Renal cortex interstitium (tissue), 11 donors: ENCODE measurements at regions not wholly inside any gene's neighbourhood (a gene's known extent, or its start where the extent isn't known, plus 50 kb on each side); places are given as distances from the start of the nearest gene placed in this dataset.
"Not testable (repeated sequence)": the region's sequence is repeated elsewhere in the genome, so short reads cannot be mapped to it uniquely, and the experiment has no call there.

ENCODE experiments used
- DNase-seq, 11 donors: peaks; one replicate each; pipeline ENCODE4 v3.0.0-alpha.2; 2013; ENCODE audit warnings: low read depth in 9 of 11, low spot score in 4 of 11; ENCODE audit errors: extremely low read depth in 1 of 11

DNA sequence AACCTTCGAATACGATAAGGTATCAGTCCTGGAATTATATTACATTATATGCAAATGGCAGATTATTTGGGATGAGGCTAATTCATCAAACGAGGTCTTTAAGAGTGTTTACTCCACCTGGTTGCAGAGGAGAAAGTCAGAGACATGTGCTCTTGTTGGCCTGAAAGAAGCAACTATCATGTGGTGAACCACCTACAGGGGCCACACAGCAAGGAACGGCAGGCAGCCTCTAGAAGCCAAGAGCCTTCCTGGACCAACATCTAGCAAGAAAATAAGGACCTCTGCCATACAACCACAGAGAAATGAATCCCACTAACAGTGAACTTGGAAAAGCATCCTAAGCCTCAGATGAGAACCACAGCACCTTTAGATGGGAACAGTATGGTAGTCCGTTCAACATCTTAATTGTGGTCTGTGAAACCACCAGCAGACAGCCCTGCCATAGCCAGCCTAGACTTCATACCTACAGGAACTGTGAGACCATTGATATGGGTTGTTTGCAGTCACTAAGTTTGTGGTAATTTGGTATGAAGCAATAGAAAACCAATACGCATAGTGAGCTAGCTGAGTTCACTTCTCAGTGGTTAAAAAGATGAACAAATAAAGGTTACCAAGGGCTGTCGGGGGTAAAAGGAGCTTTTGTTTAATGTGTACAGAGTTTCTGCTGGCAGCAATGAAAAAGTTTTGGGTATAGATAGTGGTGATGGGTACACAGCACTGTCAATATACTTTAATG is 345.7 kb upstream of the RUNX1 start:
- no peak for DNase-seq

DNA sequence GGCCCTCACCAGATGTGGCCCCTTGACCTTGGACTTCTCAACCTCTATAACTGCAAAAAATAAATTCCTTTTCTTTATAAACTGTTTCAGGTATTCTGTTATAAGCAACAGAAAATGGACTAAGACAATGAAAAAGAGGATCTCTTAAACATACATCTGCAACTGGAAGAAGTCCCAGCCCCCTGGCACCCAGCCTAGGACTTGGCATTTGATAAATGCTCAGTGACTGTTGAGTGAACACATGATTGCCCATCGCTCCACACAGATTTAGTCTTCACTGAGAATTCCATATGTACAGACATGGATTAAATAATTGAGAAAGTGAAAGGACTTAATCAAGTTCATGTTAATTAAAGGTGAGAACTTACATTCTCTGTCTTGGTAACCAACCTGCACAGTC is 344.9 kb upstream of the RUNX1 start:
- DNase-seq = no peak

DNA sequence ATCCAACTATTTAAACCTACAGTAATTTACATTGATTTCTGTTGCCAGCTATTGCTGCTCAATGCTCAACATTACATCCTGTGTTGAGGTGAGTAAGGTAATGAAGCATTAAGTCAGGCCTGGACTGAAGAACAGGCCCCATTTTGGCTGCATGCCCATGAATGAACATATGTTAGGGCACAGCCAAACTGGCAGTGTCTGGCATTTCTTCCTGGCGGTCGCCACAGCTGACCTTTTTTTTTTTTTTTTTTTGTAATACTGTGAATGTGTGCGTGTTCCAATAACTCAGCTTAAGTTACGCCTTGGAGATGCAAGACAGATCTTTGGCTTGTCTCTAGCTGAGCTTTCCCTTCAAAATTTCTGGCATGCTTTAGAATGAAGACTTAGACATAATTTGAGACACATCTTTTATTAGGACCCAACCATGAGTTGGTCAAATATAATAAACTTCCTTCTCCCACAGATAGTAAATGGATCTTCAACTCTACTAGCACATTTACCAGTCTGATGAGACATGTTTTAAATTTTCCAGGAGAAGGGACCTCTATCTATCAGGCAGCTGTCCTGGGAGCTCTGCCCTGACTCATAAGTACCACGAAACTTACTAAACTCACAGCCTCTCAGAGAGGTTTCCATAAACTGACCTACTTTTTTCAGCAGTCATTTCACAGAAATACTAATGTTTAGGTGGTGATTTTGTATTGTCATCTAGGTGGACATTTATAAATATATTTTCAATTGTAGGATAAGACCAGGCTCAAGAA is 341.1 kb upstream of the RUNX1 start:
- peak in 8 of 11 donors; percentile 18 to 41 (median 30) for DNase-seq

DNA sequence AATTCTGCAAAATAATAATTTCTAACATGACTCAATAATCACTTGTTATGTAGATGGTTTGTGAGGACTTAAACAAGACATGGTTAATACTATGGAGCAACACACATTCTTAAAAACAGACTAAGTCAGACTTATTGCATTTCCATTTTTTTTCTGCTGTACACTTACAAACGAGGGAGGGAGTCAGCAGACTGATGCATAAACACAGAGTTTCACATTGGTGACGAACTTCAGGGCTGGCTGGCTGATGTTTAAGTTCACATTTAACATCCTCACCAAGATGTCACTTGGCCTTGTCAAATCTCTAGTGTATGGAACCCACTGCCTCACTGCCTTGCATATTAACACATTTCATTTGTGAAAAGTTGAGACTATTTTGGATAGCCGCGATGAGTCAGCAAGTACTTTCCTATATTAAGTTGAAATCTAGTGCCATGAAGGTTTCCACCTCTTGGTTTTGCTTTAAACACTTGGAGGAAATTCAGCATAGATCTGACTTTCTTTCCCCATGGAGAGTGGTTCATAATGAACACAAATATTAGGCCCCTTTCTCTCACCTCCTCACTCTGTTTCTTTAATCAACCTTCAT is 337.5 kb upstream of the RUNX1 start:
- no peak for DNase-seq

DNA sequence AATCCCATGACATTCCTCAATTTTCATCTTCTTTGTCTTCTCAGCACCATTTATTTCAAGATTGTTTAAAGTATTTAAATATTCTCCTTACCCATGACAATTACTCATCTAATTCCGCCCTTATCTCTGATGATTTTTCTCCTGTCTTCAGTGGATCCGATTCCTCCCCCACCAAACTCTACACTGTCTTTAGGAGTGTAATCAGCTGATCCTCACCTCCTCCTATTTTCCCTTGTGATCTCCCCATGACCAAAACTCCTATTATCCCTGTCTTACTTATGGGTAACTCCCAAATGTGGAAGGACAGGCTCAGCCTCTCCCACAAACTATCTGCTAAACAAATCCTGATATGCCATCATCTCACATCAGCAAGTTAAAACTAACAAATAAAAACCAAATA is 335.3 kb upstream of the RUNX1 start:
- no peak for DNase-seq

DNA sequence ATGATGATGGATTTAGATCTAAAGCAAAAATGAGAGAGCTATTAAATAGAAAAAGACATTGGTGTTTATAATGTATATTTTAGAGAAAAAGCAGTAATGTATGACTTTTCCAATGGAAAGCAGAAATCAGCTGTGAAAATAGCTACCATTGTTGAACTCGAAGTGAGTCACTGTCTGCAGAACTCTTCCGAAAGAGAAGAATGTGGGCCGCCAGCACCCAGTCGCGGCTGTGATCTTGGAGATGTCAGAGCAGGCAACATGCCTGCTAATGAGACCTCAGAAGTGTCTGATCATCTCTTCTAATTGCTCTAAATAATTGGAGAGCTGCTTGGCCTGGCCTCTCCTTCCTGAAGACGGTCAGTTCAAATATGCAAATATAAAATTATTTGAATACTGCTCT is 333.6 kb upstream of the RUNX1 start:
- no peak for DNase-seq

DNA sequence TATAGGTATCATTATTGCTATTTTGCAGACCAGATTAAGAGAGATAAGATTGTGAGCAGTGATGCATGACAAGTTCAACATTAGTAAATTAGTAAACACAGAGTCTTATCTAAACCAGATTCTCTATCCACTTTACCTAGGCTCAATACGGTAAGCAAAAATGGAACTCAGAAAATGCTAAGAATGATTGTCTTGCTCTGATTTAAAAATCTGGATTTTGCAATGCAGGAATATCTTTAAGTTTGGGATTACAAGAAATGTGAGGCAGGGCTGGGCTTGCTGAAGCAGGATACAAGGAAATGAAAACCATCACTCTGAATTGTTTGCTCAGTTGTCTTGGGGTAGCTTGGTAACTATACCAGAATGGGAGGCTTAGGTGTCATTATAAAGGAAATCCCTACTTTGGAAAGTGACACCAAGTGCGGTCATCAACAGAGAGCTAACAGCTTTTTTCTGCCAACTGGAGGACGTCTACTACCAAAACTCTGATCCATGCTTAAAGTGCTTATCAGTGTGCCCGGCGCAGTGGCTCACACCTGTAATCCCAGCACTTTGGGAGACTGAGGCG is 332.7 kb upstream of the RUNX1 start:
- no peak for DNase-seq

DNA sequence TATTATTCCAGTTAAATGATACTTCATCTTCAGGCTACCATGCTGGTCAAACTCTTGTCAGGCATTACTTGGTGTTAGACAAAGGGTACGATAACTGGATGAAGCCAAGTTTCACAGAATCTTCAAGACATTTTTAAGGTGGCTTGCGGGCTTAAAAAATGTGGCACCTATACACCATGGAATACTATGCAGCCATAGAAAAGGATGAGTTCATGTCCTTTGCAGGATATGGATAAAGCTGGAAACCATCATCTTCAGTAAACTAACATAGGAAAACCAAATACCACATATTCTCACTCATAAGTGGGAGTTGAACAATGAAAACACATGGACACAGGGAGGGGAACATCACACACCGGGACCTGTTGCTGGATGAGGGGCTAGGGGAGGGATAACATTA is 331.2 kb upstream of the RUNX1 start:
- not testable (repeated sequence) for DNase-seq

DNA sequence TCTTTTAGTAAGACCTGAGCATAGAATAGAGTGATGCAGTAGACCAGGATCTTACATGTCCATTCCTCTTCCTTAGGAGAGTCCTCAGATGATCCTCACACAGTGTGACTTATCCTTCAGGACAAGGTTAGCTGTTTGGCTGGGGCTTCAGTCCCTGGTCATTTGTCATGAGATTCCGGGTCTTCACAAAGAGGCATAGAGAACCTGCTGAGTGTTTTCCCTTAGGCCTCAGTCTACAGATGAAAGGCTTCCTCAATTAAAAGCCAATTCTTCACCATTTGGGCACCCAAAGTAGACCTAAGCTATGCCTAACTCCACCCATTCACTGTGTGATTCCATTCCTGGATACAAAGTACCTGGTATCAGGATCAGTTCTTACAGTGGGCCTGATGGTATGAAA is 329.8 kb upstream of the RUNX1 start:
- DNase-seq = no peak

DNA sequence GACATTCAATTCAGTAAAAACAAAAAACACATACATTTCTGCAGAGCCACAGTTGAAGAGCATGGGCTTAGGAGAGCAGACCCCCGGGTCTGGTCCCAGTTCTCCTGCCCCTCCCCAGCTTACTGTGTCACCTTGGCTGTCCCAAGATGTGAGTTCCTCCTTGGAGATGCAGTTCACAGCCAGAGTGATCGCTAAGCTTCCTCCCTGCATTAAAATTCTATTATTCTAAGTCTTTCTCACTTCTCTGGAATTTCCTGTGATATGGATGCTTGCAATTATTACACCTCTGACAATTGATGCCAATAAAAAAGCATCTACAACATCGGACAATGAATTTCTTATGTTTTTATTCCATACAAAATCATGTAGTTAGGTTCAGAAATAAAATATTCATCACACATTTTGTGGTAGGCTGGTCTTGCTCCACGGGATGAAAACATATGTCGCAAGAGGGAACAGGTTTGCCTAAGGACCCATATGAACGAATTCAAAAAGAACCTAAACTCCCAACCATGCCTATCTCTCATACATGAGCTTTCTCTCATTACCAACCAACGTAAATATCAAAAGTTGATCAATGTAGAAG is 328.5 kb upstream of the RUNX1 start:
- DNase-seq = no peak

DNA sequence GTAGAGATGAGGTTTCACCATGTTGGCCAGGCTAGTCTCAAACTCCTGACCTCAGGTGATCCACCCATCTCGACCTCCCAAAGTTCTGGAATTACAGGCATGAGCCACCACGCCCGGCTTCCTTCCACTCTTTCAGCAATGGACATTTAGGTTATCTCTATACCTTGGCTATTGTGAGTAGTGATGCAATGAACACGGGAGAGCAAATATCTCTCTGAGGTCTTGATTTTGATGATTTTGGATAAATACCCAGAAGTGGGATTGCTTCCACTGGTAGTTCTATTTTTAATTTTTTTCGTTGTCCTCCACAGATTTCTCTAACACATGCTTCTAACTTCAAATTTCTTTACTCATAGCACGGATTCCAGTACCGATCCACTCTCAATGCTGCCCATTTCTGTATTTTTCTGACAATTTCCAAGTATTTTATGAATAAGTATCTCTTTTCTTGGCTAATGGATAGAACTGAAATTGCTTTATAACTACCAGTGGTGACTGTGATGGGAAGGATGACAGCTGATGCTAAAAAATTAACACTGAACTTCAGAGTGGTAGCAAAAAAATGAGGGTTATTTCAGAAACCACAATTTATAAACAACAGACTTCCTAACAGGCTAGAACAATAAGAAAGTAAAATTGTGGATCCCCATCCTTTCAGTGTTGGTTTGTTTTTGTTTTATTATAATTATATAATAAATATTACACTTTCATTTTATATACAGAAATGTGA is 327.5 kb upstream of the RUNX1 start:
- DNase-seq = no peak

DNA sequence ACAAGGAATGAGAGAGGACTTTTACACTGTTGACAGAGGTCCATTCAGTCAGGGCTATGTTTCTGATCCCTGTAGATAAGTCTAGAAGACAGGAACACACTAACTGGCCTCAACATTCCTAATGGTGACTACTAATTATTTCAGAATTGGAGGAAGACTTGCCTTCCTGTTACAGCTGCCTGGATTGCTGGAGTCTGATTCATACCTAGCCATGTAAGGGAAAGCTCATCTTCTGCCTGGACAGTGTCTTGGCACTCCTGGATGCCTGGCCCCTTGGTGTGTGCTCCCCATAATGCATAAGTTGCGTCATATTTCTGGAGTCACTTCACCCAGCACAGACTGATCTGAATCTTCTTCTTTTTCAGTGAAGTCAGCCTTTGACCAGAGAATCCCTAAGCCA is 326.0 kb upstream of the RUNX1 start:
- no peak for DNase-seq

DNA sequence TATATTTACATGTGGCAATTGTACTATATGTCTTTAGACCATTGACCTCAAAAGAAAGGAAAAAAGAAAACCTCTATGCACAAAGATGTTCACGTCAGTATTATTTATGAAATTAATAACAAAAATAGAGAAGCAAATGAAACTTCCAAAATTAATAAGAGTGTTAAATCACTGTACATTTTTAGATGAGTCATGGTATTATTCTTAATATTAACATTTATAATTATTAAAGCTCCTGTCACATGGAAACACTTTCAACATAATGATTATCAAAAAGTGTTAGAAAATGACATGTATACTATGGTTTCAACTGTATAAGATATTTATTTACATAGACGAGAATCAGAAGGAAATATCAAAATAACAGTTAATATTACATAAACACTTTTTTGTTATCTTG is 324.9 kb upstream of the RUNX1 start:
- DNase-seq = no peak

DNA sequence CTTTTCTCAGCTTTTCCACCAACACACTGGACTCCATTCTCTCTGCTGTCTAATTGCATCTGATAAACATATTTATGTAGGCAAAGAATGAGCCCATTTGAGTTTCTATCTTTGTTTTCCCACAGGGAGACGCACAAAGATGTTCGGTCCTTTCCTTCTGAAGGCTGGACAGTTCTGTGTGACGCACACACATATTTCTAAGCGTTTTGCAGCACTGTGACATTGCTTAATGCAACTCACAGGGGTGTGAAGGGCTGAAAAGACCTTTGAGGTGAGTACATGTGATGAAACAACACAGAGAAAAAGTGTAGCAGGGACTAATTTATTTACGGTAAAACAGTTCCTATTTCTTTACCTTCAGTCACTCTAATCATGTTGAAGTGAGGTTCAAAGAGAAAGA is 323.1 kb upstream of the RUNX1 start:
- no peak for DNase-seq

DNA sequence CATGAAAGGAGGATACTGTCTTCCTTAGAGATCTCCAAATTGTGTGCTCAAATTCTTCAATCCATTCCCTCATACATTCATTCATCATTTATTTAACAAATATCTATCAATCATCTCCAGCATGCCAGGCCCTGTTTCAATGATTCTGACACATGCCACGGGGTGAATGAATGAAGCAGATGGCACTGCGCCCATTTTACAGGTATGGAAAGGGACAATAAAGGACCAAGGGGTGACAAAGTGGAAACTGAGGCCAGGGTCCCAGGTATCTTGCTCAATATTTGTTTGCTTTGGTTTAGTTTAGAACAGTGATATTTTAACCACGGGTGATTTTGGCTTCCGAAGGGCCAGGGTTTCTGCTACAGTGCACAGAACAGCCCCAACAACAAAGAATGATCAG is 321.6 kb upstream of the RUNX1 start:
- no peak for DNase-seq

DNA sequence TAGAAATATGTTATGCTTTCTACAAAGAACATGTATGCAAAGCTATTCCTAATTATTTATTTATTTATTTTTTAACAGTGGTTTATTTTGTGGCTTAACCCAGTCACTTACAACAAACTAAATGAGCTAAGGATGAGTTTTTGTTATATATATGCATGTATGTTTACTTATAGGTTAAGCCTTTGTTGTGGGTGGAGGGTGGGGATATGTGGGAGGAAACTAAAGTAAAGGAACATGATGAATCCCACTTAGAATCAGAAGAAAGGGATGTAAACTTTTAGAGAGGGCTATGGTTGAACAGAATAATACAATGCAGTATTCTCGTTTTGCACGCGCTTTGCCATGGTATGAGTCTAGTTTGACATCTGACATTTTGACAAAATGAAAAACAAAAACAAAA is 321.0 kb upstream of the RUNX1 start:
- DNase-seq = no peak

DNA sequence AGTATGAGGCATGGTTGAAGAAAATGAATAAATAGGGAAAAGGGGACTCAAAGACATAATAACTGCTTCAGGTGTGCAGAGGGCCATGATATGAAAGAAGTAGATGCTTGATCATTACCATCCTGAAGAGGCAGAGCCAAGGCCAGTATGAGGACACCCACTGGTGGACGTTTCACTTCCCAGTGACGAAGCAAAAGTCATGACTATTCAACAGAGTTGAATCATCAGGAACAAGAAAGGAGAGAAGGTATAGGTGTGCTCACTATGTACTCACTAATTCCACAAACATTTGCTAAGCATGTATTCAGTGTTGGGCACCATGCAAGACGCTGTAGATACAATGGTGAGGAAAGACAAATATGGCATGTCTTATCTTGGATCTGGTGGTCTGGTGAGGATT is 319.2 kb upstream of the RUNX1 start:
- DNase-seq = no peak

DNA sequence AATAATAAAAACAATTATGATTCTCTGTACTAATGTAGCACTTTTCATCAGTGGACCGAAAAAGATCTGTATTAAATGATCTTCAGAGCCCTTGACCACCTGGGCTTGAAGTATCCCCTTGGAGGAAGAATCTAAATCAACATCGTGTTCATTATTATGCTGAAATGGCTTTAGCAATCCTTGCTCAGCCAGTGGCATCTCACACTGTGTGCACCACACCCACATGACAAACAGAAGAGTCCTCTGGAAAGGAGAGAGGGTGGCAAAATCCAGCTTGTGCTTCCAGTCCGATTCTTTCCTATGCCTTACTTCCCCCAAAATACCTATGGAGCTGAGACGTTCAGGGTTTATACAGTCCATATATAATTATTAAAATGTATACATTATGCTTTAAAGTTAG is 318.5 kb upstream of the RUNX1 start:
- DNase-seq = no peak

DNA sequence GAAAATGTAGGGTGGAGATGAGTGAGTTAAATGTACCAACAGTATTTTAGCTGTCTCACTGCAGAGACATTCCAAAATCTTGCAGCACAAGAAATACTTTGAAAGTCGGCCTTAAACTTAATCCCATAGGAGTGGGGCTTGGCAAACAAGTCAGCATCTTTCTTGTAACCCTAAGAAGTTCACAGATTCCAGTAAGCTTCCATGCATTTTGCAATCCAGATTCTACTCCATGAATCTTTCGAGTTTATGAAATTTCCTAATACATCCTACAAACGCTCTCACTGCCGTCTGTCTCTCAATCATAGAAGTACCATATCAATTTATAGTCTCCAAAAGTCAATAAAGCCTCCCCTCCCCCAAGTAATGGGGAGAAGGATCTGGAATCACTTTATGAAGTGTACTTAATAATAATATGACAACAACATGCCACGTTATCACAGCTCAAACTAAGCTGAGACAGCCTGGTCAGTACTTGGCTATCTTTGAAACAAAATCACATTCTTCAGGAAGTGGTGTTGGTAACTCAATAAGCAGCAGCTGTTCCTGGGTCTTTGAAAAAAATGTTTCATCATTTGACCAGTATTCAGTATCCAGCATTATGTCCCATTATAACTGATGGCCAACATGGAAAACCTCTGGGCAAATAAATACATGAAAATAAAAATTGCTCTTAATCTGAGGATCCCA is 317.4 kb upstream of the RUNX1 start:
- no peak for DNase-seq
